ENCODE measurements at regions not wholly inside any gene's neighbourhood (a gene's known extent, or its start where the extent isn't known, plus 50 kb on each side); places are given as distances from the start of the nearest gene placed in this dataset.

DNA sequence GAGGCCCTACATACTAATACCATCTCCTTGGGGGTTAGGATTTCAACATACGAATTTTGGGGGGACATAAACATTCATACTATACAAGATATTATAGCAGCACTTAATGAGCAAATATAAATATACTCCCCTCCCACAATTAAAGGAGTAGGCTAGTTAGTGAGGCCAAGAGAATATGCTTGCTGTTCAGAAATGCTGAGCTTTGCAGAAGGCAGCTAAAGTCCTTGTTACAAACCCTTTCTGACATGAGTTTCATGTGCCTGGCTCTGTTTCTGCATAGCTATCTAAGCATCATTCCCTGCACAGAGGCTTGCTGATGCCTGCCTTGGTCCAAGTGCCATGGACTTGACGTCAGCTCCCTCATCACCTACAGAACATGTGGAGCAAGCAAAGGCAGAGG lies 73.5 kb downstream of the GP2 start:
- TF ChIP-seq, protein P1, sequence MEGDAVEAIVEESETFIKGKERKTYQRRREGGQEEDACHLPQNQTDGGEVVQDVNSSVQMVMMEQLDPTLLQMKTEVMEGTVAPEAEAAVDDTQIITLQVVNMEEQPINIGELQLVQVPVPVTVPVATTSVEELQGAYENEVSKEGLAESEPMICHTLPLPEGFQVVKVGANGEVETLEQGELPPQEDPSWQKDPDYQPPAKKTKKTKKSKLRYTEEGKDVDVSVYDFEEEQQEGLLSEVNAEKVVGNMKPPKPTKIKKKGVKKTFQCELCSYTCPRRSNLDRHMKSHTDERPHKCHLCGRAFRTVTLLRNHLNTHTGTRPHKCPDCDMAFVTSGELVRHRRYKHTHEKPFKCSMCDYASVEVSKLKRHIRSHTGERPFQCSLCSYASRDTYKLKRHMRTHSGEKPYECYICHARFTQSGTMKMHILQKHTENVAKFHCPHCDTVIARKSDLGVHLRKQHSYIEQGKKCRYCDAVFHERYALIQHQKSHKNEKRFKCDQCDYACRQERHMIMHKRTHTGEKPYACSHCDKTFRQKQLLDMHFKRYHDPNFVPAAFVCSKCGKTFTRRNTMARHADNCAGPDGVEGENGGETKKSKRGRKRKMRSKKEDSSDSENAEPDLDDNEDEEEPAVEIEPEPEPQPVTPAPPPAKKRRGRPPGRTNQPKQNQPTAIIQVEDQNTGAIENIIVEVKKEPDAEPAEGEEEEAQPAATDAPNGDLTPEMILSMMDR (IDR thresholded peaks at IDR 0.05; ENCODE audit: borderline replicate concordance, extremely low read depth, low read length, poor library complexity, severe bottlenecking): no peak
- no peak for TF ChIP-seq EZH2 (IDR thresholded peaks at IDR 0.05; ENCODE audit: borderline replicate concordance, low read depth, low read length, severe bottlenecking)
